Stimulated activated CD4-positive, alpha-beta T cell treated with anti-CD3 and anti-CD28 coated beads, Interleukin-12 subunit alpha, Interleukin-12 subunit beta, amount 100 ng/mL, for 48 hours (primary cell): ENCODE measurements at regions not wholly inside any gene's neighbourhood (a gene's known extent, or its start where the extent isn't known, plus 50 kb on each side); places are given as distances from the start of the nearest gene placed in this dataset.

Experiments
- DNase-seq, 3 donors: peaks; one replicate each; pipeline ENCODE4 v3.0.0-alpha.2; 2020; ENCODE audit warnings: low read depth in 2 of 3, low spot score in 1 of 3

- DNase-seq = no peak
Observed at GRCh38 chr12:118467641-118468305, 91.4 kb downstream of the SUDS3 start.

- DNase-seq = no peak
Observed at GRCh38 chr12:118472940-118473339, 96.6 kb downstream of the SUDS3 start.

- no peak for DNase-seq
Observed at GRCh38 chr12:118480235-118480634, 103.9 kb downstream of the SUDS3 start.

- DNase-seq = no peak
Observed at GRCh38 chr12:118488034-118488433, 111.7 kb downstream of the SUDS3 start.

- DNase-seq = no peak
Observed at GRCh38 chr12:118493962-118494361, 117.6 kb downstream of the SUDS3 start.

DNA sequence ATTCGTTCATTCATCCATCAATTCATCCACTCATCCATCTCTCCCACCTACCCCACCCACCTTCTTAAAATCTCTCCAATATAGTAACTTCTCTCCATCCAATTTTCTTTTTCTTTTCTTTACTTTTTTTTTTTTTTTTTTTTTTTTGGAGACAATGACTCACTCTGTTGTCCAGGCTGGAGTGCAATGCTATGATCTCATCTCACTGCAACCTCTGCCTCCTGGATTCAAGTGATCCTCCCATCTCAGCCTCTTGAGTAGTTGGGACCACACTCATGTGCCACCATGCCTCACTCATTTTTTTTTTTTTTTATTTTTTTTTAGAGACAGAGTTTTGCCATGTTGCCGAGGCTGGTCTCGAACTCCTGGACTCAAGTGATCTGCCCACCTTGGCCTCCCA is 118.4 kb downstream of the SUDS3 start:
- DNase-seq = no peak

DNA sequence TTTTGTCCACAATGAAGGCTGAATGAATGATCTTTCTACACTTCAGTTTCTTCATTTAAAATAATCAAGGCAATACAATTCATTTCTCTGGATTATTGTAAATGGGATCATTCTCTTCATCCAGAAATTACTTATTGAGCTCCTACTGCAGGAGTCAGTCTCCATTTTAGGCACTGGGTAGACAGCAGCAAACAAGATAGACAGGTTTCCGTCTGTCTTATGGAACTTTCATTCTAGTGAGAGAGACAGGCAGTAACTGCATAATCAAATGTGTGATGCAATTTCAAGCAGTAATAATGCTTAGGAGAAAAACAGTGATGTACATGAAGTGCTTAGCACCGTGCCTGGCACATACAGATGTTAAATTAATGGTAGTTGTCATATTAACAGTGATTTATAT is 118.9 kb downstream of the SUDS3 start:
- DNase-seq = no peak

- DNase-seq = no peak
Observed at GRCh38 chr12:118498171-118498570, 121.8 kb downstream of the SUDS3 start.

GRCh38 chr12:118500299-118500698 is 123.9 kb downstream of the SUDS3 start:
- DNase-seq = no peak

GRCh38 chr12:118501489-118501888 is 125.1 kb downstream of the SUDS3 start:
- DNase-seq = no peak

DNA sequence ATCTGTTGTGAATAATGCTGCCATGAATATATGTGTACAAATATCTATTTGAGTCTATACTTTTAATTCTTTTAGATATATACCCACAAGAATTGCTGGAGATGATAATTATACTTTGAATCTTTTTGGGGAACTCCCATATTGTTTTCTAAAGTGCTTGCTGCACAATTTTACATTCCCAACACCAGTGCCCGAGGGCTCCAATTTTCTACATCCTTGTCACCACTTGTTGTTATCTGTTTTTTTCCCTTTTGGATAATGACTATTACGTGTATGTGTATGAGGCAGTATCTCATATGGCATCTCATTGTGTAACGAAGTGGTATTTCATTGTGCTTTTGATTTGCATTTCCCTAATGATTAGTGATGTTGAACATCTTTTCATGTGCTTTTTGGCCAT is 127.1 kb downstream of the SUDS3 start:
- DNase-seq = no peak

DNA sequence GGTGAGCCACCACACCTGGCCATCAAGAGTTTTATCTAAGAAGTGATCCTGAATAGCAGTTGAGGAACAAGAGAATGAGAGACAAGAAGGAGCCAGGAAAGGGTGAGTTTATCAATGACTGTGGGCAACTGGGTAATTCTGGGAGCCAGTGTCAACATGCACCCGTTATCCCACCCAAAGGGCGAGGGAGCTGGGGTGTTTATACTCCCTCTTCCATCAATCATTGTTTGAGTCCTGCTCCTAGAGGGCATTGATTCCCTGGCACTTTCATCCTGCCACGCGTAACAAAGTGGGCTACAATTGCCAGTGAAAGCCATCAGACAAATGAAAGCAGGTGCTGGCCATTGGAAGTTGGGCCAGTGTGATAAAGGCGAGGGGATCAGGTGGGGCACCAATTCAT is 136.3 kb downstream of the SUDS3 start:
- no peak for DNase-seq

GRCh38 chr12:118513611-118514010 is 137.3 kb downstream of the SUDS3 start:
- DNase-seq = no peak

GRCh38 chr12:118514297-118514696 is 137.9 kb downstream of the SUDS3 start:
- no peak for DNase-seq

- no peak for DNase-seq
Observed at GRCh38 chr12:118520214-118521035, 144.1 kb downstream of the SUDS3 start.

GRCh38 chr12:118521036-118521370 is 144.6 kb downstream of the SUDS3 start:
- no peak for DNase-seq

- no peak for DNase-seq
Observed at GRCh38 chr12:118524446-118524845, 148.1 kb downstream of the SUDS3 start.

GRCh38 chr12:118525216-118525615 is 148.9 kb downstream of the SUDS3 start:
- DNase-seq = no peak

- no peak for DNase-seq
Observed at GRCh38 chr12:118526255-118527095, 150.1 kb downstream of the SUDS3 start.

DNA sequence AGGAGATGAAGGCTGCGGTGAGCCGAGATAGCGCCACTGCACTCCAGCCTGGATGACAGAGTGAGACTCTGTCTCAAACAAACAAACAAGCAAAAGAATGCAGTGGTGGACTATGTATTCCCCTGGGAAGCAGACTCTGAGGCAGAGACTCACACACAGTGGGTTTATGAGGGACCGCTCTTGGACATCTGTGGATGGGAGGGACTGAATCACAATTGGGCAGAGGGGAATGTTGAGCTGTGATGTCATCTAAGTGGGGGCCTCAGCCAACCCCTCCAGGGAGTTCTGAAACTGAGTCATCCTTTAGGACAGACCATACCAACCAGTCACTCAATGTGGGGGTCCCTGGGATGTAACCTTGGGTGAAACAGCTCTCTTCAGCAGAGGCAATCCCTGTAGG is 151.0 kb downstream of the SUDS3 start:
- no peak for DNase-seq

- no peak for DNase-seq
Observed at GRCh38 chr12:118528625-118529024, 152.3 kb downstream of the SUDS3 start.

- DNase-seq = no peak
Observed at GRCh38 chr12:118534003-118534402, 157.6 kb downstream of the SUDS3 start.
